Adrenal gland (tissue), 5 donors: ENCODE measurements at regions not wholly inside any gene's neighbourhood (a gene's known extent, or its start where the extent isn't known, plus 50 kb on each side); places are given as distances from the start of the nearest gene placed in this dataset.
"Not testable (repeated sequence)": the region's sequence is repeated elsewhere in the genome, so short reads cannot be mapped to it uniquely, and the experiment has no call there.

Source experiments
- POLR2A ChIP-seq, 2 donors: fragments of 450-650 bp; IDR thresholded peaks; one replicate each; pipeline ENCODE4 v1.6.1; 2017; ENCODE audit warnings: antibody characterized with exemption in 2 of 2, mild to moderate bottlenecking in 2 of 2, moderate library complexity in 1 of 2
- TF ChIP-seq, protein P1 (sequence below), 6 experiments: fragments of 450-650 bp in 4 of 6; fragments of 200-600 bp in 2 of 6; sonication (generic) in 1 of 6; IDR thresholded peaks; 1 replicate in 5 of 6; 2 replicates in 1 of 6; pipeline versions ENCODE4 v1.5.1 to v1.8.0; 2016 to 2021; ENCODE audit warnings: antibody characterized with exemption in 6 of 6, mild to moderate bottlenecking in 2 of 6, moderate library complexity in 1 of 6
- donor health status: DM: no; HTN: no; CAD: no.

GRCh38 chrX:139306675-139307074 is 223.9 kb upstream of the F9 start:
- TF ChIP-seq, protein P1, sequence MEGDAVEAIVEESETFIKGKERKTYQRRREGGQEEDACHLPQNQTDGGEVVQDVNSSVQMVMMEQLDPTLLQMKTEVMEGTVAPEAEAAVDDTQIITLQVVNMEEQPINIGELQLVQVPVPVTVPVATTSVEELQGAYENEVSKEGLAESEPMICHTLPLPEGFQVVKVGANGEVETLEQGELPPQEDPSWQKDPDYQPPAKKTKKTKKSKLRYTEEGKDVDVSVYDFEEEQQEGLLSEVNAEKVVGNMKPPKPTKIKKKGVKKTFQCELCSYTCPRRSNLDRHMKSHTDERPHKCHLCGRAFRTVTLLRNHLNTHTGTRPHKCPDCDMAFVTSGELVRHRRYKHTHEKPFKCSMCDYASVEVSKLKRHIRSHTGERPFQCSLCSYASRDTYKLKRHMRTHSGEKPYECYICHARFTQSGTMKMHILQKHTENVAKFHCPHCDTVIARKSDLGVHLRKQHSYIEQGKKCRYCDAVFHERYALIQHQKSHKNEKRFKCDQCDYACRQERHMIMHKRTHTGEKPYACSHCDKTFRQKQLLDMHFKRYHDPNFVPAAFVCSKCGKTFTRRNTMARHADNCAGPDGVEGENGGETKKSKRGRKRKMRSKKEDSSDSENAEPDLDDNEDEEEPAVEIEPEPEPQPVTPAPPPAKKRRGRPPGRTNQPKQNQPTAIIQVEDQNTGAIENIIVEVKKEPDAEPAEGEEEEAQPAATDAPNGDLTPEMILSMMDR (IDR thresholded peaks at IDR 0.05): not testable (repeated sequence)
- TF ChIP-seq POLR2A (IDR thresholded peaks at IDR 0.05): not testable (repeated sequence)
